PC-3 (cell line): ENCODE measurements at regions not wholly inside any gene's neighbourhood (a gene's known extent, or its start where the extent isn't known, plus 50 kb on each side); places are given as distances from the start of the nearest gene placed in this dataset.

Experiments used
- ATAC-seq: fragments of 200-7000 bp; cut with Tn5 transposase; 2 replicates; pipeline ENCODE4 v1.9.1; 2020; ENCODE audit warnings: mild to moderate bottlenecking, moderate library complexity
- BruUV-seq: library from RNA; stranded (reverse); fragments of 400-500 nt; replicated peaks from 2 replicates; lab custom pipeline; 2021; lab: Mats Ljungman, UMichigan
- CTCF ChIA-PET: fragments of 300-600 bp; sonication (Branson Sonifier 250); formaldehyde crosslinking; loops from one replicate; lab custom pipeline; 2022; ENCODE audit warnings: antibody characterized with exemption; lab: Charles Lee
- POLR2A ChIA-PET: fragments of 300-600 bp; sonication (Branson Sonifier 250); formaldehyde crosslinking; loops from one replicate; lab custom pipeline; 2022; ENCODE audit warnings: antibody characterized with exemption; ENCODE audit not compliant: unreplicated experiment; lab: Charles Lee
- DNase-seq: peaks from one replicate; pipeline ENCODE4 v3.0.0-alpha.2; 2015
- H2AFZ ChIP-seq: fragments of 300-600 bp; sonication (generic); 2 replicates; pipeline ENCODE4 v1.6.0; 2016; ENCODE audit warnings: antibody characterized with exemption, low read length
- H3F3A ChIP-seq: fragments of 300-600 bp; sonication (generic); one replicate; pipeline ENCODE4 v1.6.0; 2017; ENCODE audit warnings: antibody characterized with exemption, low read length, control low read depth, mild to moderate bottlenecking; ENCODE audit not compliant: unreplicated experiment
- H3K27ac ChIP-seq: fragments of 300-600 bp; sonication (generic); 2 replicates; pipeline ENCODE4 v1.5.1; 2016; ENCODE audit warnings: mild to moderate bottlenecking, low read length
- H3K27me3 ChIP-seq: fragments of 300-600 bp; sonication (generic); 2 replicates; pipeline ENCODE4 v1.6.1; 2016; ENCODE audit warnings: low read length, mixed read lengths
- H3K36me3 ChIP-seq: fragments of 300-600 bp; sonication (generic); 2 replicates; pipeline ENCODE4 v1.6.1; 2016; ENCODE audit warnings: low read depth, mixed run types, low read length, mixed read lengths
- H3K4me1 ChIP-seq: fragments of 300-600 bp; sonication (generic); 2 replicates; pipeline ENCODE4 v1.5.1; 2016; ENCODE audit warnings: low read length; ENCODE audit not compliant: insufficient read depth
- H3K4me2 ChIP-seq: fragments of 300-600 bp; sonication (generic); 2 replicates; pipeline ENCODE4 v1.6.0; 2016; ENCODE audit warnings: low read length
- H3K4me3 ChIP-seq: fragments of 300-600 bp; sonication (generic); 2 replicates; pipeline ENCODE4 v1.5.1; 2016; ENCODE audit warnings: mild to moderate bottlenecking, low read length, mixed read lengths
- H3K79me2 ChIP-seq: fragments of 300-600 bp; sonication (generic); 2 replicates; pipeline ENCODE4 v1.6.1; 2017; ENCODE audit warnings: low read length, mixed read lengths
- H3K9ac ChIP-seq: fragments of 300-600 bp; sonication (generic); 2 replicates; pipeline ENCODE4 v1.6.0; 2016; ENCODE audit warnings: mild to moderate bottlenecking, low read length
- H3K9me2 ChIP-seq: fragments of 300-600 bp; sonication (generic); replicated peaks from 2 replicates; pipeline ENCODE4 v1.6.1; 2016; ENCODE audit warnings: mixed run types, low read length, mixed read lengths
- H3K9me3 ChIP-seq: fragments of 300-600 bp; sonication (generic); 2 replicates; pipeline ENCODE4 v1.6.1; 2016; ENCODE audit warnings: low read length, mixed read lengths
- H4K20me1 ChIP-seq: fragments of 300-600 bp; sonication (generic); 2 replicates; pipeline ENCODE4 v1.6.1; 2016; ENCODE audit warnings: low read length, mixed read lengths
- CTCF ChIP-seq: fragments of 300-600 bp; sonication (generic); conservative IDR thresholded peaks from 2 replicates; pipeline ENCODE4 v1.5.1; 2017; ENCODE audit warnings: antibody characterized with exemption, low read depth, mild to moderate bottlenecking, low read length
- EZH2 ChIP-seq: fragments of 300-600 bp; sonication (generic); IDR thresholded peaks from one replicate; pipeline ENCODE4 v1.6.1; 2017; ENCODE audit warnings: antibody characterized with exemption, mild to moderate bottlenecking, low read length; ENCODE audit not compliant: unreplicated experiment
- EZH2phosphoT487 ChIP-seq: fragments of 300-600 bp; sonication (generic); IDR thresholded peaks from 2 replicates; pipeline ENCODE4 v1.6.1; 2018; ENCODE audit warnings: mild to moderate bottlenecking, antibody characterized with exemption, low read length, borderline replicate concordance
- intact Hi-C: fragments of 100-400 bp; cut with micrococcal nuclease; formaldehyde crosslinking; loops from 2 replicates; pipeline ENCODE4 v1.9.0; 2023

GRCh38 chr2:18412980-18413675 is 147.3 kb downstream of the RDH14 start:
- CTCF ChIA-PET: interaction anchor here (0.6 to 1.0 kb wide), 2 partner anchors 9 to 490 kb away, joined by 3 to 4 read pairs; no protein-coding TSS in a partner anchor
- Histone ChIP-seq H3K9ac (no peak overlapping the region), H3K9me3 (no peaks in the 10 kb centered on the region), H2AFZ (no peak overlapping the region), H3K79me2 (no peaks in the 10 kb centered on the region), H3K27ac (peak overlapping the region; percentile 61), H3K4me3 (peak overlapping the region; percentile 11; the same call in 1 of the 2 replicates), H3F3A (no peaks in the 10 kb centered on the region), H3K36me3 (no peaks in the 10 kb centered on the region), H3K4me2 (peak overlapping the region; percentile 67), H3K9me2 (no peaks in the 10 kb centered on the region), H4K20me1 (no peaks in the 10 kb centered on the region), H3K4me1 (peaks cover 18% of the 10 kb centered on the region), H3K27me3 (no peaks in the 10 kb centered on the region)
- DNase-seq (peak; percentile 35), ATAC-seq (peak; percentile 17)
- POLR2A ChIA-PET: no interaction called here
- BruUV-seq: no TSS peak
- intact Hi-C loops: loop anchor here (1.0 kb wide), 1 partner anchor 26 kb away; no protein-coding TSS in a partner anchor
- TF ChIP-seq EZH2 (no peak), CTCF (no peak), EZH2phosphoT487 (no peak)

GRCh38 chr2:18411626-18412025 is 148.8 kb downstream of the RDH14 start:
- H3K9ac ChIP-seq: no peak overlapping the region
- H3K9me3 ChIP-seq: no peaks in the 10 kb centered on the region
- no peaks in the 10 kb centered on the region for H3F3A ChIP-seq
- H3K4me2 ChIP-seq: no peak overlapping the region
- DNase-seq: no peak
- no peak overlapping the region for H3K27ac ChIP-seq
- BruUV-seq: no TSS peak
- intact Hi-C loops: no loop called here
- peaks cover 18% of the 10 kb centered on the region for H3K4me1 ChIP-seq
- no peak overlapping the region for H3K4me3 ChIP-seq
- no peaks in the 10 kb centered on the region for H3K36me3 ChIP-seq
- no peaks in the 10 kb centered on the region for H3K27me3 ChIP-seq
- TF ChIP-seq EZH2 (no peak), CTCF (no peak)
- H3K79me2 ChIP-seq: no peaks in the 10 kb centered on the region
- no peaks in the 10 kb centered on the region for H3K9me2 ChIP-seq
- no peaks in the 10 kb centered on the region for H4K20me1 ChIP-seq
- CTCF ChIA-PET: interaction anchor here (0.6 kb wide), 1 partner anchor 30 kb away, joined by 3 read pairs; no protein-coding TSS in a partner anchor
- ATAC-seq: no peak
- H2AFZ ChIP-seq: no peak overlapping the region
- POLR2A ChIA-PET: no interaction called here

GRCh38 chr2:18410543-18410942 is 149.9 kb downstream of the RDH14 start:
- Histone ChIP-seq H2AFZ (no peak overlapping the region), H3K4me3 (no peak overlapping the region), H3K27ac (no peak overlapping the region), H3K4me1 (peaks cover 18% of the 10 kb centered on the region), H3K9me3 (no peaks in the 10 kb centered on the region), H3F3A (no peaks in the 10 kb centered on the region), H3K4me2 (no peak overlapping the region), H3K27me3 (no peaks in the 10 kb centered on the region), H4K20me1 (no peaks in the 10 kb centered on the region), H3K36me3 (no peaks in the 10 kb centered on the region), H3K9ac (no peak overlapping the region), H3K79me2 (no peaks in the 10 kb centered on the region), H3K9me2 (no peaks in the 10 kb centered on the region)
- TF ChIP-seq CTCF (peak; percentile 40; the same call in 1 of the 2 replicates), EZH2phosphoT487 (no peak)
- intact Hi-C loops: no loop called here
- peak; percentile 16 for DNase-seq
- BruUV-seq: no TSS peak
- ChIA-PET CTCF (no interaction called here), POLR2A (no interaction called here)
- ATAC-seq: no peak
